WTC11 (cell line): ENCODE measurements at regions not wholly inside any gene's neighbourhood (a gene's known extent, or its start where the extent isn't known, plus 50 kb on each side); places are given as distances from the start of the nearest gene placed in this dataset.

ENCODE experiments used
- ATAC-seq: fragments of 200-7000 bp; cut with Tn5 transposase; 2 replicates; pipeline ENCODE4 v1.10.0; 2021; ENCODE audit warnings: mild to moderate bottlenecking, moderate library complexity
- CTCF ChIA-PET: fragments of 300-600 bp; sonication (Branson Sonifier 250); formaldehyde crosslinking; loops from one replicate; lab custom pipeline; 2021; ENCODE audit warnings: antibody characterized with exemption; lab: Charles Lee
- POLR2A ChIA-PET: fragments of 350-600 bp; sonication (Branson Sonifier 250); formaldehyde crosslinking; loops from one replicate; lab custom pipeline; 2021; ENCODE audit warnings: antibody characterized with exemption; lab: Charles Lee
- DNase-seq: peaks from one replicate; pipeline ENCODE4 v3.0.0; 2021; ENCODE audit warnings: low spot score
- H3K27ac Mint-ChIP-seq: 2 replicates; pipeline ENCODE4 v1.8.0; 2021; ENCODE audit warnings: mixed read lengths
- H3K27me3 Mint-ChIP-seq: 2 replicates; pipeline ENCODE4 v1.8.0; 2021; ENCODE audit warnings: low read depth, mild to moderate bottlenecking, moderate library complexity, mixed read lengths
- H3K36me3 Mint-ChIP-seq: 2 replicates; pipeline ENCODE4 v1.8.0; 2021; ENCODE audit warnings: mixed read lengths
- H3K4me1 Mint-ChIP-seq: 2 replicates; pipeline ENCODE4 v1.8.0; 2022; ENCODE audit warnings: mixed read lengths
- H3K4me3 Mint-ChIP-seq: 2 replicates; pipeline ENCODE4 v1.8.0; 2021; ENCODE audit warnings: mild to moderate bottlenecking, moderate library complexity, mixed read lengths
- H3K9me3 Mint-ChIP-seq: 2 replicates; pipeline ENCODE4 v1.8.0; 2021; ENCODE audit warnings: mixed read lengths
- CBFB ChIP-seq: sonication (generic); formaldehyde crosslinking; IDR thresholded peaks from 2 replicates; pipeline ENCODE4 v1.8.1; 2022; ENCODE audit warnings: mild to moderate bottlenecking, low read depth, missing genetic modification reagents
- EMX1 ChIP-seq: fragments of 250-450 bp; sonication (Bioruptor Pico); IDR thresholded peaks from 2 replicates; pipeline ENCODE4 v1.8.0; 2021; ENCODE audit warnings: mild to moderate bottlenecking
- FOXK1 ChIP-seq: sonication (generic); formaldehyde crosslinking; IDR thresholded peaks from 2 replicates; pipeline ENCODE4 v1.8.0; 2022; ENCODE audit warnings: mild to moderate bottlenecking, moderate library complexity, missing genetic modification reagents
- GRHL2 ChIP-seq: fragments of 250-450 bp; sonication (Bioruptor Pico); IDR thresholded peaks from 2 replicates; pipeline ENCODE4 v1.8.0; 2022; ENCODE audit warnings: mild to moderate bottlenecking, moderate library complexity; ENCODE audit not compliant: insufficient replicate concordance, severe bottlenecking
- JAZF1 ChIP-seq: fragments of 250-450 bp; sonication (Bioruptor Pico); IDR thresholded peaks from 2 replicates; pipeline ENCODE4 v1.9.0; 2021; ENCODE audit warnings: moderate library complexity, mild to moderate bottlenecking, inconsistent platforms
- KAT7 ChIP-seq: sonication (generic); formaldehyde crosslinking; IDR thresholded peaks from 2 replicates; pipeline ENCODE4 v1.8.1; 2023; ENCODE audit warnings: missing genetic modification reagents, mild to moderate bottlenecking, borderline replicate concordance
- MYBL2 ChIP-seq: sonication (generic); formaldehyde crosslinking; IDR thresholded peaks from 2 replicates; pipeline ENCODE4 v1.8.1; 2023; ENCODE audit warnings: mild to moderate bottlenecking, moderate library complexity, missing genetic modification reagents
- NFE2L1 ChIP-seq: sonication (generic); formaldehyde crosslinking; IDR thresholded peaks from 2 replicates; pipeline ENCODE4 v1.8.1; 2023; ENCODE audit warnings: missing genetic modification reagents
- NR1H2 ChIP-seq: sonication (generic); formaldehyde crosslinking; IDR thresholded peaks from 2 replicates; pipeline ENCODE4 v1.9.0; 2021; ENCODE audit warnings: mild to moderate bottlenecking, moderate library complexity, missing genetic modification reagents
- SMAD4 ChIP-seq: sonication (generic); formaldehyde crosslinking; IDR thresholded peaks from 2 replicates; pipeline ENCODE4 v1.8.0; 2022; ENCODE audit warnings: mild to moderate bottlenecking, missing genetic modification reagents
- TEAD4 ChIP-seq: sonication (generic); formaldehyde crosslinking; IDR thresholded peaks from 2 replicates; pipeline ENCODE4 v1.8.0; 2022; ENCODE audit warnings: mild to moderate bottlenecking, missing genetic modification reagents
- ZNF263 ChIP-seq: sonication (generic); formaldehyde crosslinking; IDR thresholded peaks from 2 replicates; pipeline ENCODE4 v1.8.1; 2022; ENCODE audit warnings: low read depth, mild to moderate bottlenecking, moderate library complexity, missing genetic modification reagents
- TF ChIP-seq, protein P1 (sequence below): sonication (generic); formaldehyde crosslinking; IDR thresholded peaks from 2 replicates; pipeline ENCODE4 v1.8.0; 2023; ENCODE audit warnings: missing genetic modification reagents, mild to moderate bottlenecking, borderline replicate concordance
- TF ChIP-seq, protein P2 (sequence below): sonication (generic); formaldehyde crosslinking; IDR thresholded peaks from 2 replicates; pipeline ENCODE4 v1.8.0; 2023; ENCODE audit warnings: missing genetic modification reagents
- TF ChIP-seq, protein P3 (sequence below): sonication (generic); formaldehyde crosslinking; IDR thresholded peaks from 2 replicates; pipeline ENCODE4 v1.8.1; 2023; ENCODE audit warnings: mild to moderate bottlenecking, missing genetic modification reagents, moderate library complexity
- TF ChIP-seq, protein P4 (sequence below): fragments of 250-450 bp; sonication (Bioruptor Pico); IDR thresholded peaks from 2 replicates; pipeline ENCODE4 v1.9.0; 2021; ENCODE audit warnings: mild to moderate bottlenecking
- TF ChIP-seq, protein P5 (sequence below): sonication (generic); formaldehyde crosslinking; IDR thresholded peaks from 2 replicates; pipeline ENCODE4 v1.8.0; 2022; ENCODE audit warnings: mild to moderate bottlenecking, missing genetic modification reagents
- TF ChIP-seq, protein P6 (sequence below): sonication (generic); formaldehyde crosslinking; IDR thresholded peaks from 2 replicates; pipeline ENCODE4 v1.8.0; 2022; ENCODE audit warnings: missing genetic modification reagents
- TF ChIP-seq, protein P7 (sequence below): sonication (generic); formaldehyde crosslinking; IDR thresholded peaks from 2 replicates; pipeline ENCODE4 v1.8.0; 2022; ENCODE audit warnings: mild to moderate bottlenecking, missing genetic modification reagents
- TF ChIP-seq, protein P8 (sequence below): fragments of 250-450 bp; sonication (Bioruptor Pico); conservative IDR thresholded peaks from 2 replicates; pipeline ENCODE4 v1.9.0; 2021; ENCODE audit warnings: mild to moderate bottlenecking
- TF ChIP-seq, protein P9 (sequence below): fragments of 250-450 bp; sonication (Bioruptor Pico); IDR thresholded peaks from 2 replicates; pipeline ENCODE4 v1.8.0; 2021; ENCODE audit warnings: mild to moderate bottlenecking

DNA sequence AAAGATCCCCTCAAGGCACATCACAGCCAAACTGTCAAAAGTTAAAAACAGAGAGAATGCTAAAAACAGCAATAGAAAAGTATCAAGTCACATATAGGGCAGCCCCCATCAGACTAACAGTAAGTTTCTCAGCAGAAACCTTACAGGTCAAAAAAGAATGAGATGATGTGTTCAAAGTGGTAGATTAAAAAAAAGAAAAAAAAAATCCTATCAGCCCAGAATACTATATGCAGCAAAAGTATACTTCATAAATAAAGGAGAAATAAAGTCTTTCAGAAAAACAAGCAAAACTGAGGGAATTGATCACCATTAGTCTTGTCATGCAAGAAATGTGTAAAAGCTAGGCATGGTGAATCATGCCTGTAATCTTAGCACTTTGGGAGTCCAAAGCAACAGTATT, 99.9 kb upstream of the RAD23B start (continued):
- TF ChIP-seq, protein P1, sequence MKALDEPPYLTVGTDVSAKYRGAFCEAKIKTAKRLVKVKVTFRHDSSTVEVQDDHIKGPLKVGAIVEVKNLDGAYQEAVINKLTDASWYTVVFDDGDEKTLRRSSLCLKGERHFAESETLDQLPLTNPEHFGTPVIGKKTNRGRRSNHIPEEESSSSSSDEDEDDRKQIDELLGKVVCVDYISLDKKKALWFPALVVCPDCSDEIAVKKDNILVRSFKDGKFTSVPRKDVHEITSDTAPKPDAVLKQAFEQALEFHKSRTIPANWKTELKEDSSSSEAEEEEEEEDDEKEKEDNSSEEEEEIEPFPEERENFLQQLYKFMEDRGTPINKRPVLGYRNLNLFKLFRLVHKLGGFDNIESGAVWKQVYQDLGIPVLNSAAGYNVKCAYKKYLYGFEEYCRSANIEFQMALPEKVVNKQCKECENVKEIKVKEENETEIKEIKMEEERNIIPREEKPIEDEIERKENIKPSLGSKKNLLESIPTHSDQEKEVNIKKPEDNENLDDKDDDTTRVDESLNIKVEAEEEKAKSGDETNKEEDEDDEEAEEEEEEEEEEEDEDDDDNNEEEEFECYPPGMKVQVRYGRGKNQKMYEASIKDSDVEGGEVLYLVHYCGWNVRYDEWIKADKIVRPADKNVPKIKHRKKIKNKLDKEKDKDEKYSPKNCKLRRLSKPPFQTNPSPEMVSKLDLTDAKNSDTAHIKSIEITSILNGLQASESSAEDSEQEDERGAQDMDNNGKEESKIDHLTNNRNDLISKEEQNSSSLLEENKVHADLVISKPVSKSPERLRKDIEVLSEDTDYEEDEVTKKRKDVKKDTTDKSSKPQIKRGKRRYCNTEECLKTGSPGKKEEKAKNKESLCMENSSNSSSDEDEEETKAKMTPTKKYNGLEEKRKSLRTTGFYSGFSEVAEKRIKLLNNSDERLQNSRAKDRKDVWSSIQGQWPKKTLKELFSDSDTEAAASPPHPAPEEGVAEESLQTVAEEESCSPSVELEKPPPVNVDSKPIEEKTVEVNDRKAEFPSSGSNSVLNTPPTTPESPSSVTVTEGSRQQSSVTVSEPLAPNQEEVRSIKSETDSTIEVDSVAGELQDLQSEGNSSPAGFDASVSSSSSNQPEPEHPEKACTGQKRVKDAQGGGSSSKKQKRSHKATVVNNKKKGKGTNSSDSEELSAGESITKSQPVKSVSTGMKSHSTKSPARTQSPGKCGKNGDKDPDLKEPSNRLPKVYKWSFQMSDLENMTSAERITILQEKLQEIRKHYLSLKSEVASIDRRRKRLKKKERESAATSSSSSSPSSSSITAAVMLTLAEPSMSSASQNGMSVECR = no peak
- TF ChIP-seq NR1H2 (no peak), ZNF263 (no peak), NFE2L1 (CRISPR knock-in tag) (no peak), JAZF1 (CRISPR knock-in tag) (no peak), GRHL2 (CRISPR knock-in tag) (no peak)
- TF ChIP-seq, protein P2, sequence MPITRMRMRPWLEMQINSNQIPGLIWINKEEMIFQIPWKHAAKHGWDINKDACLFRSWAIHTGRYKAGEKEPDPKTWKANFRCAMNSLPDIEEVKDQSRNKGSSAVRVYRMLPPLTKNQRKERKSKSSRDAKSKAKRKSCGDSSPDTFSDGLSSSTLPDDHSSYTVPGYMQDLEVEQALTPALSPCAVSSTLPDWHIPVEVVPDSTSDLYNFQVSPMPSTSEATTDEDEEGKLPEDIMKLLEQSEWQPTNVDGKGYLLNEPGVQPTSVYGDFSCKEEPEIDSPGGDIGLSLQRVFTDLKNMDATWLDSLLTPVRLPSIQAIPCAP = no peak
- TF ChIP-seq, protein P3, sequence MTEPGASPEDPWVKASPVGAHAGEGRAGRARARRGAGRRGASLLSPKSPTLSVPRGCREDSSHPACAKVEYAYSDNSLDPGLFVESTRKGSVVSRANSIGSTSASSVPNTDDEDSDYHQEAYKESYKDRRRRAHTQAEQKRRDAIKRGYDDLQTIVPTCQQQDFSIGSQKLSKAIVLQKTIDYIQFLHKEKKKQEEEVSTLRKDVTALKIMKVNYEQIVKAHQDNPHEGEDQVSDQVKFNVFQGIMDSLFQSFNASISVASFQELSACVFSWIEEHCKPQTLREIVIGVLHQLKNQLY (CRISPR knock-in tag) = no peak

DNA sequence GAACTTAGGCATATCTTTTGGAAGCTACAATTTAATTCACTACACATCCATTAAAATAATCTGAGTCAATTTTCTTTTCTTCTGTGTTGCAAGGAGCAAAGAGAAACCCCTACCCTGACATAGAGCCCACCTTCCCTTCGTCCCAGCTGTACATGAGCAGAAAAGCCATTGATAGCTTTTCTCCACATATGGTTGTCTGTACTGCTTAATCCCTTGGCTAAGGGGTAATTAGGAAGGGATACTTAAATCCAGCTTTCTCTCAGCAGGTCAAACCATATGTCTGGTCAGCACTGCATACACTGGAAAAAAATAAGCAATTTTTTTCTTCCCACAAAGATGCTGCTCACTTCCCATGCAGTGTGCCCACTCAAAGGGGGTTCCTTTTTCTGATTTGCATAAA, 94.7 kb upstream of the RAD23B start:
- POLR2A ChIA-PET = no interaction called here

More for the DNA sequence above, 94.7 kb upstream of the RAD23B start:
- peaks cover 13% of the 10 kb centered on the region for H3K27me3 Mint-ChIP-seq
- ATAC-seq = no peak
- peaks cover 12% of the 10 kb centered on the region for H3K4me1 Mint-ChIP-seq
- DNase-seq = no peak
- H3K36me3 Mint-ChIP-seq = no peaks in the 10 kb centered on the region
- no peak for TF ChIP-seq TEAD4 (CRISPR knock-in tag)
- TF ChIP-seq CBFB (CRISPR knock-in tag) = no peak
- TF ChIP-seq, protein P4, sequence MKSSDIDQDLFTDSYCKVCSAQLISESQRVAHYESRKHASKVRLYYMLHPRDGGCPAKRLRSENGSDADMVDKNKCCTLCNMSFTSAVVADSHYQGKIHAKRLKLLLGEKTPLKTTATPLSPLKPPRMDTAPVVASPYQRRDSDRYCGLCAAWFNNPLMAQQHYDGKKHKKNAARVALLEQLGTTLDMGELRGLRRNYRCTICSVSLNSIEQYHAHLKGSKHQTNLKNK = no peak
- TF ChIP-seq NR1H2 = no peak
- TF ChIP-seq MYBL2 (CRISPR knock-in tag) = no peak
- no peak for TF ChIP-seq FOXK1 (CRISPR knock-in tag)
- TF ChIP-seq EMX1 (CRISPR knock-in tag) = no peak
- TF ChIP-seq, protein P5, sequence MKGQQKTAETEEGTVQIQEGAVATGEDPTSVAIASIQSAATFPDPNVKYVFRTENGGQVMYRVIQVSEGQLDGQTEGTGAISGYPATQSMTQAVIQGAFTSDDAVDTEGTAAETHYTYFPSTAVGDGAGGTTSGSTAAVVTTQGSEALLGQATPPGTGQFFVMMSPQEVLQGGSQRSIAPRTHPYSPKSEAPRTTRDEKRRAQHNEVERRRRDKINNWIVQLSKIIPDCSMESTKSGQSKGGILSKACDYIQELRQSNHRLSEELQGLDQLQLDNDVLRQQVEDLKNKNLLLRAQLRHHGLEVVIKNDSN = no peak
- TF ChIP-seq, protein P6, sequence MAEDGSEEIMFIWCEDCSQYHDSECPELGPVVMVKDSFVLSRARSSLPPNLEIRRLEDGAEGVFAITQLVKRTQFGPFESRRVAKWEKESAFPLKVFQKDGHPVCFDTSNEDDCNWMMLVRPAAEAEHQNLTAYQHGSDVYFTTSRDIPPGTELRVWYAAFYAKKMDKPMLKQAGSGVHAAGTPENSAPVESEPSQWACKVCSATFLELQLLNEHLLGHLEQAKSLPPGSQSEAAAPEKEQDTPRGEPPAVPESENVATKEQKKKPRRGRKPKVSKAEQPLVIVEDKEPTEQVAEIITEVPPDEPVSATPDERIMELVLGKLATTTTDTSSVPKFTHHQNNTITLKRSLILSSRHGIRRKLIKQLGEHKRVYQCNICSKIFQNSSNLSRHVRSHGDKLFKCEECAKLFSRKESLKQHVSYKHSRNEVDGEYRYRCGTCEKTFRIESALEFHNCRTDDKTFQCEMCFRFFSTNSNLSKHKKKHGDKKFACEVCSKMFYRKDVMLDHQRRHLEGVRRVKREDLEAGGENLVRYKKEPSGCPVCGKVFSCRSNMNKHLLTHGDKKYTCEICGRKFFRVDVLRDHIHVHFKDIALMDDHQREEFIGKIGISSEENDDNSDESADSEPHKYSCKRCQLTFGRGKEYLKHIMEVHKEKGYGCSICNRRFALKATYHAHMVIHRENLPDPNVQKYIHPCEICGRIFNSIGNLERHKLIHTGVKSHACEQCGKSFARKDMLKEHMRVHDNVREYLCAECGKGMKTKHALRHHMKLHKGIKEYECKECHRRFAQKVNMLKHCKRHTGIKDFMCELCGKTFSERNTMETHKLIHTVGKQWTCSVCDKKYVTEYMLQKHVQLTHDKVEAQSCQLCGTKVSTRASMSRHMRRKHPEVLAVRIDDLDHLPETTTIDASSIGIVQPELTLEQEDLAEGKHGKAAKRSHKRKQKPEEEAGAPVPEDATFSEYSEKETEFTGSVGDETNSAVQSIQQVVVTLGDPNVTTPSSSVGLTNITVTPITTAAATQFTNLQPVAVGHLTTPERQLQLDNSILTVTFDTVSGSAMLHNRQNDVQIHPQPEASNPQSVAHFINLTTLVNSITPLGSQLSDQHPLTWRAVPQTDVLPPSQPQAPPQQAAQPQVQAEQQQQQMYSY = no peak
- TF ChIP-seq JAZF1 (CRISPR knock-in tag) = no peak
- TF ChIP-seq, protein P7, sequence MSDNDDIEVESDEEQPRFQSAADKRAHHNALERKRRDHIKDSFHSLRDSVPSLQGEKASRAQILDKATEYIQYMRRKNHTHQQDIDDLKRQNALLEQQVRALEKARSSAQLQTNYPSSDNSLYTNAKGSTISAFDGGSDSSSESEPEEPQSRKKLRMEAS (CRISPR knock-in tag) = no peak
- TF ChIP-seq SMAD4 (CRISPR knock-in tag) = no peak
- TF ChIP-seq, protein P8, sequence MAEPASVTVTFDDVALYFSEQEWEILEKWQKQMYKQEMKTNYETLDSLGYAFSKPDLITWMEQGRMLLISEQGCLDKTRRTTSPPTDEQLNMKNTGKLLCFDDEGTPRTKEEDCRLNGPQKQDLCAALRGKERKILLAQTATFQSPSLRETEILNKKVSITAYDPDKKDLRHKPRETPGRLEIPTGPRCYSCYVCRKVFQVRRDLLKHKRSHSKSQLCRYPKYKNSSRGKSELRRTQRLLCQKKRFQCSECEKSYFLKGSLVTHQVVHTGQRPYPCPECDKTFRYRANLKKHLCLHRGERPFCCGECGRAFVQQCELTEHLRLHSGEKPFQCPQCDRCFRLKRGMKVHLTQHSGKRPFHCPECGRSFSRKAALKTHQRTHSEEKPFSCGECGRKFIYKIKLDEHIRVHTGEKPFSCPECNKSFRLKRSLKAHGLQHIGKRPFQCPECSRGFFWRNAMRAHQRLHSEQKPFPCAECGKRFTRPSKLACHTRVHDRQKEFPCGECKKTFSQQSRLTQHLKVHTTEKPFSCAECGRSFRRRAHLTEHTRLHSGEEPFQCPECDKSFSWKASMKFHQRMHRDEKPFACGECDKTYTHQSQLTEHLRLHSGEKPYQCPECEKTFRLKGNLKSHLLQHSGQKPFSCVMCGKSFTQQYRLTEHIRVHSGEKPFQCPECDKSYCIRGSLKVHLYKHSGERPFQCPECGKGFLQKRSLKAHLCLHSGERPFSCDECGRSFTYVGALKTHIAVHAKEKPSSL (CRISPR knock-in tag) = no peak
- TF ChIP-seq, protein P9, sequence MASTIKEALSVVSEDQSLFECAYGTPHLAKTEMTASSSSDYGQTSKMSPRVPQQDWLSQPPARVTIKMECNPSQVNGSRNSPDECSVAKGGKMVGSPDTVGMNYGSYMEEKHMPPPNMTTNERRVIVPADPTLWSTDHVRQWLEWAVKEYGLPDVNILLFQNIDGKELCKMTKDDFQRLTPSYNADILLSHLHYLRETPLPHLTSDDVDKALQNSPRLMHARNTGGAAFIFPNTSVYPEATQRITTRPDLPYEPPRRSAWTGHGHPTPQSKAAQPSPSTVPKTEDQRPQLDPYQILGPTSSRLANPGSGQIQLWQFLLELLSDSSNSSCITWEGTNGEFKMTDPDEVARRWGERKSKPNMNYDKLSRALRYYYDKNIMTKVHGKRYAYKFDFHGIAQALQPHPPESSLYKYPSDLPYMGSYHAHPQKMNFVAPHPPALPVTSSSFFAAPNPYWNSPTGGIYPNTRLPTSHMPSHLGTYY = no peak
- no peak for TF ChIP-seq KAT7
- no peaks in the 10 kb centered on the region for H3K9me3 Mint-ChIP-seq
- no peak overlapping the region for H3K27ac Mint-ChIP-seq
- CTCF ChIA-PET = interaction anchor here (0.9 kb wide), 1 partner anchor 57 kb away, joined by 3 read pairs; no protein-coding TSS in a partner anchor
- H3K4me3 Mint-ChIP-seq = no peak overlapping the region
